ENCODE measurements at regions not wholly inside any gene's neighbourhood (a gene's known extent, or its start where the extent isn't known, plus 50 kb on each side); places are given as distances from the start of the nearest gene placed in this dataset.

- TF ChIP-seq CTCF (IDR thresholded peaks at IDR 0.05 in 8 of 11, conservative IDR thresholded peaks at IDR 0.05 in 3 of 11) (no peak), POLR2AphosphoS5 (IDR thresholded peaks at IDR 0.05) (no peak)
These were observed 191.4 kb downstream of the MIS18A start for GRCh38 chr21:32087447-32087846.

Data from spleen (tissue), 7 donors.